OCI-LY7 (cell line): ENCODE measurements at regions not wholly inside any gene's neighbourhood (a gene's known extent, or its start where the extent isn't known, plus 50 kb on each side); places are given as distances from the start of the nearest gene placed in this dataset.

Experiments
- CTCF ChIP-seq: fragments of 200-600 bp; sonication (generic); conservative IDR thresholded peaks from 2 replicates; pipeline ENCODE4 v1.5.1; 2014; ENCODE audit warnings: mild to moderate bottlenecking, antibody characterized with exemption, low read length, moderate library complexity, mixed read lengths
- EZH2phosphoT487 ChIP-seq: fragments of 200-600 bp; sonication (generic); IDR thresholded peaks from 2 replicates; pipeline ENCODE4 v1.6.1; 2018; ENCODE audit warnings: low read depth, borderline replicate concordance, mild to moderate bottlenecking, mixed run types, antibody characterized with exemption, low read length, moderate library complexity, mixed read lengths

GRCh38 chr2:84137034-84137433 is 322.0 kb downstream of the SUCLG1 start:
- TF ChIP-seq CTCF (no peak), EZH2phosphoT487 (no peak)
